ENCODE measurements at regions not wholly inside any gene's neighbourhood (a gene's known extent, or its start where the extent isn't known, plus 50 kb on each side); places are given as distances from the start of the nearest gene placed in this dataset.

DNA sequence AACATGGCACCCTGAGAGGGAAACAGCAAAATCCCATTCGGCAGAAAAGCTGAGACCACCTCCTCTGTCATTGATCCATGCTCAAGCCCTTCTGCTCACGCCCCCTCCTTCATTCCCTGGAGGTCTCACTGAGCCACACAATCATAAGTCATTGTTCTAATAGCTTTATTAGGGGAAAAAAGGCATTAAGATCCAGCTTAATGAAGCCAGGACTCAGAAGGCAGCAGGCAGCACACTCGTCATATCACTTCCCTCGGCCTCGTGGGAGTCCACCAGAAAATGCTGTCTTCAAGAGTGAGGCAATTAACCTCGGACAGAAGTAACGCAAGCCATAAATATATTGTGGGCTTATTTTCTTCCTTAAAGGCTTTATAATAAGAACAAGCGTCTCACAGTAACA lies 153.9 kb upstream of the PPP2R3A start:
- TF ChIP-seq, protein P1, sequence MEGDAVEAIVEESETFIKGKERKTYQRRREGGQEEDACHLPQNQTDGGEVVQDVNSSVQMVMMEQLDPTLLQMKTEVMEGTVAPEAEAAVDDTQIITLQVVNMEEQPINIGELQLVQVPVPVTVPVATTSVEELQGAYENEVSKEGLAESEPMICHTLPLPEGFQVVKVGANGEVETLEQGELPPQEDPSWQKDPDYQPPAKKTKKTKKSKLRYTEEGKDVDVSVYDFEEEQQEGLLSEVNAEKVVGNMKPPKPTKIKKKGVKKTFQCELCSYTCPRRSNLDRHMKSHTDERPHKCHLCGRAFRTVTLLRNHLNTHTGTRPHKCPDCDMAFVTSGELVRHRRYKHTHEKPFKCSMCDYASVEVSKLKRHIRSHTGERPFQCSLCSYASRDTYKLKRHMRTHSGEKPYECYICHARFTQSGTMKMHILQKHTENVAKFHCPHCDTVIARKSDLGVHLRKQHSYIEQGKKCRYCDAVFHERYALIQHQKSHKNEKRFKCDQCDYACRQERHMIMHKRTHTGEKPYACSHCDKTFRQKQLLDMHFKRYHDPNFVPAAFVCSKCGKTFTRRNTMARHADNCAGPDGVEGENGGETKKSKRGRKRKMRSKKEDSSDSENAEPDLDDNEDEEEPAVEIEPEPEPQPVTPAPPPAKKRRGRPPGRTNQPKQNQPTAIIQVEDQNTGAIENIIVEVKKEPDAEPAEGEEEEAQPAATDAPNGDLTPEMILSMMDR (IDR thresholded peaks at IDR 0.05): no peak
- no peak for TF ChIP-seq POLR2A (IDR thresholded peaks at IDR 0.05)
